KMS-11 (cell line): ENCODE measurements at regions not wholly inside any gene's neighbourhood (a gene's known extent, or its start where the extent isn't known, plus 50 kb on each side); places are given as distances from the start of the nearest gene placed in this dataset.

Source experiments
- H2AFZ ChIP-seq: fragments of 200-600 bp; sonication (generic); 2 replicates; pipeline ENCODE4 v1.6.1; 2016; ENCODE audit warnings: antibody characterized with exemption, mixed run types, low read depth
- H3K27ac ChIP-seq: fragments of 200-600 bp; sonication (generic); 2 replicates; pipeline ENCODE4 v1.6.1; 2016; ENCODE audit warnings: mild to moderate bottlenecking, mixed run types
- H3K27me3 ChIP-seq: fragments of 200-600 bp; sonication (generic); 2 replicates; pipeline ENCODE4 v1.6.1; 2017; ENCODE audit warnings: mild to moderate bottlenecking, low read depth, mixed run types, moderate library complexity; ENCODE audit not compliant: insufficient read depth
- H3K36me3 ChIP-seq: fragments of 200-600 bp; sonication (generic); 2 replicates; pipeline ENCODE4 v1.6.1; 2017; ENCODE audit warnings: mild to moderate bottlenecking, mixed run types; ENCODE audit not compliant: insufficient read depth
- H3K4me1 ChIP-seq: fragments of 200-600 bp; sonication (generic); 2 replicates; pipeline ENCODE4 v1.6.1; 2016; ENCODE audit warnings: mild to moderate bottlenecking, low read depth, mixed run types; ENCODE audit not compliant: poor library complexity, severe bottlenecking
- H3K4me2 ChIP-seq: fragments of 200-600 bp; sonication (generic); 2 replicates; pipeline ENCODE4 v1.7.0; 2016; ENCODE audit warnings: mild to moderate bottlenecking, mixed run types
- H3K4me3 ChIP-seq: fragments of 200-600 bp; sonication (generic); IDR thresholded peaks from 2 replicates; pipeline ENCODE4 v1.6.1; 2017; ENCODE audit warnings: low read depth, low read length, mixed read lengths; ENCODE audit not compliant: insufficient read depth
- H3K79me2 ChIP-seq: fragments of 200-600 bp; sonication (generic); 2 replicates; pipeline ENCODE4 v1.6.1; 2016; ENCODE audit warnings: low read depth, mixed run types; ENCODE audit not compliant: insufficient read depth
- H3K9ac ChIP-seq: fragments of 200-600 bp; sonication (generic); 2 replicates; pipeline ENCODE4 v1.6.1; 2016; ENCODE audit warnings: mild to moderate bottlenecking, mixed run types
- H4K20me1 ChIP-seq: fragments of 200-600 bp; sonication (generic); 2 replicates; pipeline ENCODE4 v1.6.1; 2016; ENCODE audit warnings: mild to moderate bottlenecking, mixed run types; ENCODE audit not compliant: insufficient read depth
- CTCF ChIP-seq: fragments of 200-600 bp; sonication (generic); conservative IDR thresholded peaks from 2 replicates; pipeline ENCODE4 v1.6.1; 2017; ENCODE audit warnings: low read depth, mild to moderate bottlenecking, antibody characterized with exemption, low read length, moderate library complexity, mixed read lengths

GRCh38 chr15:98524838-98525660, 123.3 kb upstream of the IGF1R start:
- Histone ChIP-seq H2AFZ (no peak overlapping the region), H3K79me2 (no peaks in the 10 kb centered on the region), H4K20me1 (no peaks in the 10 kb centered on the region)

GRCh38 chr15:98525661-98526001, 122.7 kb upstream of the IGF1R start:
- no peaks in the 10 kb centered on the region for H3K27me3 ChIP-seq
- no peak for TF ChIP-seq CTCF
- H2AFZ ChIP-seq, result no peak overlapping the region
- no peak overlapping the region for H3K4me2 ChIP-seq
- no peak overlapping the region for H3K9ac ChIP-seq
- no peak overlapping the region for H3K4me3 ChIP-seq
- H4K20me1 ChIP-seq, result no peaks in the 10 kb centered on the region
- no peaks in the 10 kb centered on the region for H3K36me3 ChIP-seq
- no peak overlapping the region for H3K27ac ChIP-seq
- no peaks in the 10 kb centered on the region for H3K79me2 ChIP-seq
- no peaks in the 10 kb centered on the region for H3K4me1 ChIP-seq

More at GRCh38 chr15:98524838-98525660, 123.3 kb upstream of the IGF1R start:
- TF ChIP-seq CTCF, result no peak
- H3K27ac ChIP-seq, result no peak overlapping the region
- H3K27me3 ChIP-seq, result no peaks in the 10 kb centered on the region
- H3K4me1 ChIP-seq, result no peaks in the 10 kb centered on the region
- no peak overlapping the region for H3K4me3 ChIP-seq
- H3K36me3 ChIP-seq, result no peaks in the 10 kb centered on the region
- no peak overlapping the region for H3K4me2 ChIP-seq
- H3K9ac ChIP-seq, result no peak overlapping the region

GRCh38 chr15:98526094-98526493, 122.2 kb upstream of the IGF1R start:
- Histone ChIP-seq H3K36me3 (no peaks in the 10 kb centered on the region), H3K9ac (no peak overlapping the region), H3K4me1 (no peaks in the 10 kb centered on the region), H3K4me3 (no peak overlapping the region), H2AFZ (no peak overlapping the region), H4K20me1 (no peaks in the 10 kb centered on the region), H3K27ac (no peak overlapping the region), H3K4me2 (no peak overlapping the region), H3K79me2 (no peaks in the 10 kb centered on the region), H3K27me3 (no peaks in the 10 kb centered on the region)
- no peak for TF ChIP-seq CTCF

GRCh38 chr15:98528046-98528725, 120.2 kb upstream of the IGF1R start:
- no peaks in the 10 kb centered on the region for H3K4me1 ChIP-seq
- H3K36me3 ChIP-seq, result no peaks in the 10 kb centered on the region
- no peak overlapping the region for H3K27ac ChIP-seq
- H3K9ac ChIP-seq, result no peak overlapping the region
- no peaks in the 10 kb centered on the region for H4K20me1 ChIP-seq
- no peak overlapping the region for H3K4me3 ChIP-seq
- H3K79me2 ChIP-seq, result no peaks in the 10 kb centered on the region
- H3K27me3 ChIP-seq, result no peaks in the 10 kb centered on the region
- no peak overlapping the region for H3K4me2 ChIP-seq
- no peak for TF ChIP-seq CTCF
- no peak overlapping the region for H2AFZ ChIP-seq
